A549 (cell line): ENCODE measurements at regions not wholly inside any gene's neighbourhood (a gene's known extent, or its start where the extent isn't known, plus 50 kb on each side); places are given as distances from the start of the nearest gene placed in this dataset.

ENCODE experiments used
- ATAC-seq, 2 experiments: fragments of 200-7000 bp in 1 of 2; fragments of >200 bp in 1 of 2; cut with Nextera tagmentation in 1 of 2; cut with Tn5 transposase in 1 of 2; 3 replicates each; pipeline versions ENCODE4 v1.8.0 to v1.9.1; 2018 to 2020; ENCODE audit warnings: mild to moderate bottlenecking in 1 of 2, moderate library complexity in 1 of 2
- CTCF ChIA-PET: fragments of 300-600 bp; sonication (Branson Sonifier 250); formaldehyde crosslinking; extraction: SDS; loops from one replicate; lab custom pipeline; 2021; ENCODE audit warnings: antibody characterized with exemption, inconsistent platforms; lab: Yijun Ruan, JAX
- POLR2A ChIA-PET: fragments of 350-600 bp; formaldehyde crosslinking; extraction: SDS; loops from one replicate; lab custom pipeline; 2021; ENCODE audit warnings: antibody characterized with exemption, inconsistent platforms; lab: Yijun Ruan, JAX
- DNase-seq, 2 experiments: peaks; one replicate each; pipeline versions ENCODE4 v3.0.0 to v3.0.0-alpha.2; 2011 to 2016; ENCODE audit warnings: low read depth in 1 of 2, low spot score in 1 of 2
- FAIRE-seq: peaks from 2 replicates; lab custom pipeline; 2011; peaks lifted over from hg19 to GRCh38; lab: Jason Lieb, UNC
- H3K27ac ChIP-seq, 2 experiments: fragments of >200 bp; sonication (Bioruptor Twin); formaldehyde crosslinking; 3 replicates each; pipeline ENCODE4 v1.5.1; 2016 to 2017
- H3K4me1 ChIP-seq: fragments of >200 bp; sonication (Bioruptor Twin); formaldehyde crosslinking; 3 replicates; pipeline ENCODE4 v1.6.1; 2016
- H3K4me2 ChIP-seq: fragments of >200 bp; sonication (Bioruptor Twin); formaldehyde crosslinking; 3 replicates; pipeline ENCODE4 v1.6.1; 2016
- H3K4me3 ChIP-seq: fragments of >200 bp; sonication (Bioruptor Twin); formaldehyde crosslinking; 3 replicates; pipeline ENCODE4 v1.5.1; 2016
- H3K9me3 ChIP-seq: fragments of >200 bp; sonication (Bioruptor Twin); formaldehyde crosslinking; 3 replicates; pipeline ENCODE4 v1.6.1; 2016
- BHLHE40 ChIP-seq: IDR thresholded peaks from 2 replicates; pipeline ENCODE4 v1.6.1; 2012; ENCODE audit warnings: low read depth, low read length, inconsistent platforms
- CHD4 ChIP-seq: fragments of 200-600 bp; sonication (generic); IDR thresholded peaks from 2 replicates; pipeline ENCODE4 v1.6.1; 2016; ENCODE audit warnings: antibody characterized with exemption, mild to moderate bottlenecking, borderline replicate concordance
- EHF ChIP-seq: fragments of 250-450 bp; sonication (Bioruptor Pico); IDR thresholded peaks from 2 replicates; pipeline ENCODE4 v1.5.0; 2020; ENCODE audit warnings: mild to moderate bottlenecking
- EP300 ChIP-seq, 2 experiments: fragments of >200 bp; sonication (Bioruptor Twin); formaldehyde crosslinking; IDR thresholded peaks; 2 replicates in 1 of 2; 3 replicates in 1 of 2; pipeline ENCODE4 v1.6.1; 2016 to 2017
- FOSB ChIP-seq: fragments of 250-450 bp; sonication (Bioruptor Pico); IDR thresholded peaks from 2 replicates; pipeline ENCODE4 v1.5.0; 2020; ENCODE audit warnings: mild to moderate bottlenecking, moderate library complexity
- FOSL2 ChIP-seq, 2 experiments: fragments of 450-650 bp in 1 of 2; fragments of >200 bp in 1 of 2; sonication (Bioruptor Twin) in 1 of 2; formaldehyde crosslinking; IDR thresholded peaks; 2 replicates each; pipeline versions ENCODE4 v1.5.0 to v1.6.1; 2016 to 2020; ENCODE audit warnings: mild to moderate bottlenecking in 1 of 2, moderate library complexity in 1 of 2
- GATA3 ChIP-seq: IDR thresholded peaks from 2 replicates; pipeline ENCODE4 v1.6.1; 2012; ENCODE audit warnings: borderline replicate concordance
- HDAC2 ChIP-seq: fragments of 200-600 bp; sonication (generic); IDR thresholded peaks from 2 replicates; pipeline ENCODE4 v1.6.1; 2016
- HES2 ChIP-seq: fragments of >200 bp; sonication (Bioruptor Twin); formaldehyde crosslinking; IDR thresholded peaks from 2 replicates; pipeline ENCODE4 v1.6.1; 2016
- HOXB5 ChIP-seq: fragments of 250-450 bp; sonication (Bioruptor Pico); IDR thresholded peaks from 2 replicates; pipeline ENCODE4 v1.5.0; 2020; ENCODE audit warnings: mild to moderate bottlenecking, moderate library complexity
- JUN ChIP-seq, 2 experiments: fragments of >200 bp; sonication (Bioruptor Twin); formaldehyde crosslinking; IDR thresholded peaks; 2 replicates in 1 of 2; 3 replicates in 1 of 2; pipeline ENCODE4 v1.6.1; 2016 to 2017
- JUNB ChIP-seq: fragments of >200 bp; sonication (Bioruptor Twin); formaldehyde crosslinking; IDR thresholded peaks from 2 replicates; pipeline ENCODE4 v1.6.1; 2016
- KDM5A ChIP-seq: fragments of 200-600 bp; sonication (generic); IDR thresholded peaks from 2 replicates; pipeline ENCODE4 v1.6.1; 2016; ENCODE audit warnings: antibody characterized with exemption, mild to moderate bottlenecking
- MAFK ChIP-seq: fragments of 450-650 bp; IDR thresholded peaks from 2 replicates; pipeline ENCODE4 v1.6.1; 2014; ENCODE audit not compliant: partially characterized antibody
- MYC ChIP-seq: IDR thresholded peaks from 2 replicates; pipeline ENCODE4 v1.6.1; 2012; ENCODE audit warnings: mild to moderate bottlenecking, inconsistent platforms, low read length, improper control_type of control experiment, borderline replicate concordance
- NPAS2 ChIP-seq: fragments of 250-450 bp; sonication (Bioruptor Pico); IDR thresholded peaks from 2 replicates; pipeline ENCODE4 v1.8.0; 2022; ENCODE audit warnings: mild to moderate bottlenecking, moderate library complexity, borderline replicate concordance
- POLR2A ChIP-seq: IDR thresholded peaks from 2 replicates; pipeline ENCODE4 v1.6.1; 2012; ENCODE audit warnings: mild to moderate bottlenecking, low read length
- RCOR1 ChIP-seq: fragments of 150-350 bp; IDR thresholded peaks from 2 replicates; pipeline ENCODE4 v1.6.1; 2014; ENCODE audit warnings: antibody characterized with exemption, low read length, low read depth
- RNF2 ChIP-seq: fragments of 200-600 bp; sonication (generic); IDR thresholded peaks from 2 replicates; pipeline ENCODE4 v1.6.1; 2016; ENCODE audit warnings: low read depth, mild to moderate bottlenecking, antibody characterized with exemption, moderate library complexity, borderline replicate concordance
- SREBF2 ChIP-seq: fragments of 450-650 bp; IDR thresholded peaks from 2 replicates; pipeline ENCODE4 v1.6.1; 2014; ENCODE audit warnings: mild to moderate bottlenecking, moderate library complexity
- TFCP2L1 ChIP-seq: fragments of 250-450 bp; sonication (Bioruptor Pico); IDR thresholded peaks from 2 replicates; pipeline ENCODE4 v1.5.0; 2021; ENCODE audit warnings: mild to moderate bottlenecking
- TP53 ChIP-seq: fragments of 250-450 bp; sonication (Bioruptor Pico); IDR thresholded peaks from 2 replicates; pipeline ENCODE4 v1.5.0; 2021; ENCODE audit warnings: mild to moderate bottlenecking, moderate library complexity
- ZC3H11A ChIP-seq: fragments of 450-650 bp; IDR thresholded peaks from 2 replicates; pipeline ENCODE4 v1.6.1; 2014; ENCODE audit warnings: antibody characterized with exemption, mild to moderate bottlenecking
- ZNF302 ChIP-seq: fragments of 250-450 bp; sonication (Bioruptor Pico); IDR thresholded peaks from 2 replicates; pipeline ENCODE4 v1.9.0; 2021; ENCODE audit warnings: inconsistent platforms, mild to moderate bottlenecking, moderate library complexity
- ZSCAN20 ChIP-seq: fragments of 250-450 bp; sonication (Bioruptor Pico); IDR thresholded peaks from 2 replicates; pipeline ENCODE4 v1.8.0; 2022; ENCODE audit warnings: mild to moderate bottlenecking, moderate library complexity
- WGBS: methylation state at CpG from one replicate; pipeline ENCODE4 v1.1.6; 2017; ENCODE audit errors: missing lambda C conversion rate; 5-methylcytosine and 5-hydroxymethylcytosine counted together
- TF ChIP-seq, protein P1 (sequence below): fragments of 450-650 bp; IDR thresholded peaks from 2 replicates; pipeline ENCODE4 v1.6.1; 2014; ENCODE audit warnings: antibody characterized with exemption
- TF ChIP-seq, protein P2 (sequence below): IDR thresholded peaks from 2 replicates; pipeline ENCODE4 v1.6.1; 2012; ENCODE audit warnings: low read depth, borderline replicate concordance

DNA sequence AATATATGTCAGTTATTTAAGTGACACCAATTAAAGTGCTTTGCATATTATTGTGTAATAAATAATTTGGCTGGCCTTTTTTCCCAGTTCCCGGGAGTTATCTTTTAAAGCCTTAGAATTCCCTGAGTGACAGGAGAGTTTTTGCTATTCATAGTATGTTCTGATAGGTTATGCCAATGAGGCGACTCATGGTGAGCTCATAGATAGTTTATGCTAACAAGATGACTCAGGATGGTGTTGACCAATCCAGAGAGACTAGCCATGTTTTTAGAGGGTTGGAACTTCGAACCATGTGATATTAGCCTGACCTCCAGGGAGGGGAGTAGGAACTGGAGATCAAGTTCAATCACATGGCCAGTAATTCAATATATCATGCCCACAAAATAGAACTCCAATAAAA is 310.8 kb downstream of the USP25 start:
- H3K4me1 ChIP-seq, result no peaks in the 10 kb centered on the region
- POLR2A ChIA-PET, result no interaction called here
- no peak for ATAC-seq
- 64% methylated on average over 3 of the region's 3 CpGs for WGBS
- H3K4me3 ChIP-seq, result no peak overlapping the region
- H3K4me2 ChIP-seq, result no peak overlapping the region
- FAIRE-seq, result no peak
- peak in 1 of 2 experiments; percentile 8 for DNase-seq
- H3K9me3 ChIP-seq, result no peaks in the 10 kb centered on the region
- TF ChIP-seq MYC, result no peak
- TF ChIP-seq POLR2A, result no peak
- no peak for TF ChIP-seq HDAC2
- no peak for TF ChIP-seq JUNB
- no peak for TF ChIP-seq MAFK
- TF ChIP-seq GATA3, result no peak
- TF ChIP-seq CHD4, result no peak
- no peak for TF ChIP-seq EP300 (IDR thresholded peaks at IDR 0.05)
- TF ChIP-seq RCOR1, result no peak
- TF ChIP-seq, protein P1, sequence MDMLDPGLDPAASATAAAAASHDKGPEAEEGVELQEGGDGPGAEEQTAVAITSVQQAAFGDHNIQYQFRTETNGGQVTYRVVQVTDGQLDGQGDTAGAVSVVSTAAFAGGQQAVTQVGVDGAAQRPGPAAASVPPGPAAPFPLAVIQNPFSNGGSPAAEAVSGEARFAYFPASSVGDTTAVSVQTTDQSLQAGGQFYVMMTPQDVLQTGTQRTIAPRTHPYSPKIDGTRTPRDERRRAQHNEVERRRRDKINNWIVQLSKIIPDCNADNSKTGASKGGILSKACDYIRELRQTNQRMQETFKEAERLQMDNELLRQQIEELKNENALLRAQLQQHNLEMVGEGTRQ, result no peak
- no peak for TF ChIP-seq RNF2
- no peak for TF ChIP-seq NPAS2
- TF ChIP-seq FOSB, result no peak
- TF ChIP-seq, protein P2, sequence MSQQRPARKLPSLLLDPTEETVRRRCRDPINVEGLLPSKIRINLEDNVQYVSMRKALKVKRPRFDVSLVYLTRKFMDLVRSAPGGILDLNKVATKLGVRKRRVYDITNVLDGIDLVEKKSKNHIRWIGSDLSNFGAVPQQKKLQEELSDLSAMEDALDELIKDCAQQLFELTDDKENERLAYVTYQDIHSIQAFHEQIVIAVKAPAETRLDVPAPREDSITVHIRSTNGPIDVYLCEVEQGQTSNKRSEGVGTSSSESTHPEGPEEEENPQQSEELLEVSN, result no peak
- TF ChIP-seq SREBF2, result no peak
- no peak for TF ChIP-seq HOXB5 (CRISPR knock-in tag)
- TF ChIP-seq EHF (CRISPR knock-in tag), result no peak
- no peak for TF ChIP-seq TP53
- no peak overlapping the region for H3K27ac ChIP-seq
- CTCF ChIA-PET, result interaction anchor here (0.7 kb wide), 1 partner anchor 36 kb away, joined by 3 read pairs; no protein-coding TSS in a partner anchor

DNA sequence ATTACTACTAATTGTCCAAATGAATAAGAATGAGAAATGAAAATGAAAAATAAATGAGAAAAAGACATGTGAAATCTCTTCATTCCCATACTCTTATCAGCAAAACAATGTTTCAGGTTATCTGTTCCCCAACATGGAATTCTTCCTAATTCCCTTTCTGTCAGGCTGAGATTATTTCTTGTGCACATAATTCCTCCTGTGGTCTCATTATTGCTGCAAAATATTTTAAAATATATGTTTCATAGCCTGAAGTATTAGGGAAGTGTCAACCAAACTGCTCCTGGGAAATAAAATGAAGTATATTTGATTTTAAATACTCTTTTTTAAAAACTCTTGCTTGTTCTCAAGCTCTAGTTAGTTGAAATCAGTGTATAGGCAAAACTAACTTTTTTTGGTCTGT is 314.9 kb downstream of the USP25 start:
- Histone ChIP-seq H3K4me3 (no peak overlapping the region), H3K4me1 (no peaks in the 10 kb centered on the region; the same call in 2 of the 3 replicates)
- TF ChIP-seq ZC3H11A, result no peak
- TF ChIP-seq BHLHE40, result no peak
- no peak for TF ChIP-seq TP53
- no peak for TF ChIP-seq EP300 (IDR thresholded peaks at IDR 0.05)
- TF ChIP-seq ZNF302 (CRISPR knock-in tag), result no peak
- TF ChIP-seq TFCP2L1 (CRISPR knock-in tag), result no peak
- TF ChIP-seq KDM5A, result no peak
- TF ChIP-seq ZSCAN20 (CRISPR knock-in tag), result no peak
- TF ChIP-seq HES2, result no peak
- TF ChIP-seq, all 56 proteins: peak for 0
- Histone ChIP-seq H3K9me3 (no peaks in the 10 kb centered on the region), H3K4me2 (no peak overlapping the region), H3K27ac (no peak overlapping the region)
- no peak for ATAC-seq
- ChIA-PET POLR2A (no interaction called here), CTCF (no interaction called here)
- DNase-seq, result no peak
- no peak for FAIRE-seq

DNA sequence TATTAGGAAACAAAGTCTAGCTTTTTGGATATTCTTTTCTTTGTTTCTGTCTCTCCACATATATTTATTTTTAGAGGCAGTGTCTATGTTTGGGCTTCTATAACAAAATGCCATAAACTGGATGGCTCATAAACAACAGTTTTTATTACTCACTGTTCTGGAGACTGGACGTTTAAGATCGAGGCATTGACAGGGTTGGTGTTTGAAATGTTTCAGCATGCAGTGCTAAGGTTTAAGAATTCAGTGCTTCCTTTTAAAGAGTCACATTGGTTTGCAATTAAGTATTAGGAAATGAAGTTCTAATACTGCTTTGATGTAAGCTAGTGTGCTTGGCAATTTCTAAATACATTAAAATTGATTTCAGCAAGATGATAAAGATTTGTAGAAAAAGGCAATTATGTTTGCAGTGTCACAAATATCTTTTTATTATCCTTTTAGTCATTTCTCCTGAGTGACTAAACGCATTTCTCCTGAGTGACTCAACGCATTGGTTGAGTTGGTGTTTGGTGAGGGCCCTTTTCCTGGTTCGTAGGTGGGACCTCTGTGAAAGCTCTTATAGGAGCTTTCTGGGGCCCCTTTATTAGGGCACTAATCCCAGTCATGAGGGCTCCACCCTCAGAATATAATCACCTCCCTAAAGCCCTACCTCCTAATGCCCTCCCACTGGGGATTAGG is 317.0 kb downstream of the USP25 start:
- CTCF ChIA-PET, result interaction anchor here (0.6 kb wide), 1 partner anchor 681 kb away, joined by 4 read pairs; no protein-coding TSS in a partner anchor
- FAIRE-seq (no peak), ATAC-seq (no peak), DNase-seq (peak in 1 of 2 experiments; percentile 1)
- 19% methylated on average over 5 of the region's 5 CpGs for WGBS
- no peaks in the 10 kb centered on the region for H3K9me3 ChIP-seq
- no peak overlapping the region for H3K4me3 ChIP-seq
- TF ChIP-seq FOSL2 (IDR thresholded peaks at IDR 0.05), result no peak
- TF ChIP-seq FOSL2 (CRISPR knock-in tag; IDR thresholded peaks at IDR 0.05), result 0 out of 2 replicates have a peak, but pooled peaks have one; percentile 4
- TF ChIP-seq JUN (IDR thresholded peaks at IDR 0.05), result no peak
- TF ChIP-seq, all 56 proteins: peak for 1
- no peak overlapping the region for H3K4me2 ChIP-seq
- no peaks in the 10 kb centered on the region; the same call in 2 of the 3 replicates for H3K4me1 ChIP-seq
- no peak overlapping the region for H3K27ac ChIP-seq
- POLR2A ChIA-PET, result no interaction called here
